ENCODE measurements at regions not wholly inside any gene's neighbourhood (a gene's known extent, or its start where the extent isn't known, plus 50 kb on each side); places are given as distances from the start of the nearest gene placed in this dataset.

- DNase-seq (ENCODE audit: low read depth) = peak; percentile 39
Observed at GRCh38 chr2:67625178-67625577, 228.0 kb downstream of the ETAA1 start.

DNA sequence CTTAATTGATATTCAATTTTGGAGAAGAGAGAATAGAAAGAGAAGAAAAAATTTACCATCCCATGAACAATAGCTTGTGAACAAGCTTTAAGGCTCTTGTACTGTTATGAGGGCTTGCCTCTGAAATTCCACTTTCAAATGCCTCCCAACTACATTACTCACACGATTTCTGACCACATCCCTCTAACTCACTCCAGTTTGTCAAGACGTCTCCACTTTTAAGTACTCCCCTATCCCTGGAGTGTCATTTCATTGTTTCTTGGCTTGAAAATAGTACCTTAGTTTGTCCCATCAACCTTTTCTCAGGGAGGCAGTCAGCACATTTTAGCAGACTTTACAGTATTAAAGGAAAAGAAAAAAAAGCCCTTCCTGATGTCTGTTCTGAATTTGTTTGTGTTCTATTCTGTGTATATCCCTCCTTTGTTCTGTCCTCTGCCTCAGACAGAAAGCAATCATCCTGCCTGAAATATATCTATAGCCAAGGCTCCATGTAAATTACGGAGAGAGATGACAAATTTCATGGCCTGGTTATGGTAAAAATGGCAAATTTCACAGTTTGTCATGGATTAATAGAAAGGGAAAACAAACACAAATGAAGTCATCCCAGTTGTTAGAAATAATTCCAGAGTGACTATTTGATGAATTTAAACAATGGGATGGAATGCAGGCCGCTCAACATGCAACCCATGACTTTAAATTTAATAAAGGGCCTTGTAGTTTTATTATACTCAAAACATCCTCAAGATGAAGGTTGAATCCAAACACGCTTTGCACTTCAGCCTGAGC is 228.8 kb downstream of the ETAA1 start:
- DNase-seq (ENCODE audit: low read depth) = peak; percentile 64

DNA sequence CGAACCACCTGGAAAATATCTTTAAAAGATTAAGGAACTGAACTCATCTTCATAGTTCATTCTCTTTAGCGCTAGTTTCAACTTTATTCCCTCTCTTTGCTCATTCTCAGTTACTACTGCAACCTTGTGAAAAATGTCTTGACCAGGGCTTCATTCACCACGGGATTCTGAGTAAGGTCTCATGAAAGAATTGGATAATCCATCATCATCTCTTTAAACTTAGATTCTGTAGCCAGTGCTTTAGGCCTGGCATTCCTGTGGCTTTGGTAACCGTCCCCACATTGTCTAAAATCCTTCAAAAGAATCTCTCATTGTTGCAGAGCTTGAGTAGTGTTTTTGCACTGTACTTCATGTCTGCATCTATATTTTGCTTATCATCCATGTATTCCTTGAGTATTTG is 229.5 kb downstream of the ETAA1 start:
- DNase-seq (ENCODE audit: low read depth) = peak; percentile 35

DNA sequence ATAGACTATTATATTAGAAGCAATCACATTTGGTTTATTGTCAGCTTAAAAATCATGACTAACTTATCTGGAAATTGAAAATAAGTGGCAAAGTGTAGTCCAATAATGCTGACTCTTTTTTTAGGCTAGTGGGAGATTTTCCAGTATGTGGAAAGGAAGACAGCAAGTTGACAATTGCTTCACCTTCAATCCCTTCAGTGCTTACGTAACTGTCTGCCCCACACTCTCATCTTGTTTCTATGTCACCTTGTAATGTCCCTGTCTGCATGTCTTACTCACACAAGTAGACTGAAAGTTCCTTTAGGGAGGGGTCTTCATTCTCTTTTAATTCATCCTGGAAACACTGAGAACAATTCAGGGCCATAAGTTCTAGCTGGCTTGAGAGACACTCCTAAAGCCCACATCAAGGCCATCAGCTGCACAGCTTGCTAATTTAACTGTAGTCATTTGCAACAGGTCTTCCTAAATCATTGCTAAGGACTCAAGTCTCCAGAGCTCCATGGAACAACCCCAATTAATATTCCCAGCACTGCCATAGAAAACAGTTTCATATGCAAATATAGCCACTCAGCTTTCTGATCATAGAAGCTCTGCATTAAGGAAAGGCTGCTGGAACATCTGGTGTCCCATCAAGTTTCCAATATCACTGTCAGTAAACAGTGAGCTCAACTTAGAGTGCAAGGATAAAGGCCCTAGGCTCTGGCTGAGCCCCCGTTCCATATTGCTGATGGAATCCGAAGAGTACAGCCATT is 230.5 kb downstream of the ETAA1 start:
- no peak for DNase-seq (ENCODE audit: low read depth)

DNA sequence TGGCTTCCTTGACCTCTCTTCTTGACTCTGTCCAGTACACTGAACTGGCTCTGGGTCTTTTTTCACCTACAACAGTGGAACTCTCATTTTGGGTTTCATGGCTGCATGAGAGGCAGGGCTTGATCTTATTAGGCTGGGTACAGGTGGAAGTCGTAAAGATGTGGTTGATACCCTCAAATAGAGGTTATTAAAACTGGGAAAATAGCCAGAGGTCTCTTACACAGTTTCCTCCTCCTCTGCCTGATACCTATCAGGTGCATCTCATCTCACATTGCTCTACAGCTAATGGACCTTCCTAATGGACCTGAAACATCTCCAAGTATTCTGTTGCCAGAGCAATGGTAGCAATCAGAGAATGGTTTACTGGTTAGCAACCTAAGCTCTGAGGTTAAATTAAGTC is 231.8 kb downstream of the ETAA1 start:
- DNase-seq (ENCODE audit: low read depth) = no peak

GRCh38 chr2:67631483-67631882 is 234.3 kb downstream of the ETAA1 start:
- no peak for DNase-seq (ENCODE audit: low read depth)

GRCh38 chr2:67633212-67633856 is 236.2 kb downstream of the ETAA1 start:
- no peak for DNase-seq (ENCODE audit: low read depth)

- no peak for DNase-seq (ENCODE audit: low read depth)
Observed at GRCh38 chr2:67638146-67638545, 241.0 kb downstream of the ETAA1 start.

GRCh38 chr2:67641312-67642045 is 244.3 kb downstream of the ETAA1 start:
- no peak for DNase-seq (ENCODE audit: low read depth)

DNA sequence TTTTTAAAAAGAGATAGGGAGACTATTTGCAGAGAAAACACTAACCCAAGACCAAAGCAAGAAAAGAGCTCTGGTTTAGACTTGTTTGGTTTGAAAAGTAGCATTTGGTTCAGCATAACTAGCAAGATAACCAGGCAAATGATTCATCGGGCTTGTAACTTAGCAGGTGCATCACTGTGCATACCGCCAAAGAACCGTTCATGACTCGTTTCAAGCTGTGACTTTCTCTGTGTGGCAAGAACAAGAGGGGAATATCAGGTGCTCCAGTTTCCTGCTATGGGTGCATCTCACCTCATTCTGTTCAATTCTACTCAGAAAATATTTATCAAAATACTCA is 244.9 kb downstream of the ETAA1 start:
- DNase-seq (ENCODE audit: low read depth) = no peak

GRCh38 chr2:67642961-67643360 is 245.8 kb downstream of the ETAA1 start:
- DNase-seq (ENCODE audit: low read depth) = no peak

DNA sequence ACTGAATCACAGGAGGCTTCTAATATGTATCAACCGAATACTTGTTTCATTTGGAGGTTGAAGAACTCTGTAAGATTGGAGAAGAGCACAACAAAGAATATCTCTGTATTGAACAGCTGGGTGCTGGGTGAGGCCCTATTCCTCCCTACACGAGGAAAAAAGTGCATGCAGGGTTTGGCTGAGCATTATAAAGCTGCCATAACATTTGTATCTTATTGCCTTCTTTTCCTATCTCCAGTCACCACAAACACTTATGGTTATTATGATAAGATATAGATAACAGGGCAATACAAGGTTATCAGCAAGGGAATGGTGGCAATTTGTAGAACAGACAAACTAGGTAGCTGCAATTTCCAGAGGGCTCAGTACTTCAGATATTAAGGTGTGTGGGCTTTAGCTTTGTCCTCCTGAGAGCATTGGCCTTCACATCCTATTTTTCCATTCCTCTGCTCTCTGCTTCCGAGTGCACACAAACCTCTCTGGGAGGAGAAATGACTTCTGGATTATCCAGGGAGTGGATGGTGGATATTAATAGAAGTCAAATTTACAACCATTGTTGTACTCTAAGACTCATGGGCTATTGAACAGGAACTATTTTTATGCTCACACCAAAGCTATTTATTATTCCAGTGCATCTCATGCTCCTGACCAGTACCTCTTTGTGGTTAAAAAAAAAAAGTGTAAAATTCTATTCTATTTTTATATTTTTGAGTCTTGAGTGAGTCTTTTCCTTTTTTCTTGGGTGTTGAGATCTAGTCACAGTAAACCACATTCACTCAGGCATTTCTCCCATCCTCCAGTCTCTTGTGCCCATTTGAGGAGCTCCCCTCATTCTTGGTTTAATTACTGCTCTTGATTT is 248.4 kb downstream of the ETAA1 start:
- no peak for DNase-seq (ENCODE audit: low read depth)

DNA sequence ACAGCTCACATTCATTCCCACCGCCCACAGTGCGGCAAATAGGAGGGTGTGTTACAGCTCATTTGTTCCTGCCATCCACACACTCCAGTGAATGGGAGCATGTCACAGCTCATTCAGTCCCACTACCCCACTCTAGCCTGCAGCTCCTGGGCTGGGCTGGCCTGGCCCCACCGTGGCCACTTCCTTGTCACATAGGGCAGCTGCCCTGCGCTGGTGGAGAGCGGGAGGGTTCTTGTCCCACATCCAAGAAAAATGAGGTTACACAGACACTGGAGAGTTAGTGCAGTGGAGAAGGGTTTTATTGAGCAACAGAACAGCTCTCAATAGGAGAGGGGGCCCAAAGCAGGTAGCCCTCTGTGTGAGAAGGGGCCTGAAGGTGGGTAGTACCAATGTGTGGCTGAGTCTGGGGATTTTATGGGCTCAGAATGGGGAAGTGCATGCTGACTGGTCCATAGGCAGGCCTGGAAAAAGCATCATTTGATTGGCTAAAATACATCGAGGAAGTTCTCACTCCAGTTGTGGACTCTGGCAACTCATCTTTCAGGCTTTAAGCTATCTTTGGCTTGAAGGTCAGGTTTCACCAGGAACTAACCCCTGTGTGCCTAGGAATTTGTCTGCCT is 249.7 kb downstream of the ETAA1 start:
- DNase-seq (ENCODE audit: low read depth) = no peak

DNA sequence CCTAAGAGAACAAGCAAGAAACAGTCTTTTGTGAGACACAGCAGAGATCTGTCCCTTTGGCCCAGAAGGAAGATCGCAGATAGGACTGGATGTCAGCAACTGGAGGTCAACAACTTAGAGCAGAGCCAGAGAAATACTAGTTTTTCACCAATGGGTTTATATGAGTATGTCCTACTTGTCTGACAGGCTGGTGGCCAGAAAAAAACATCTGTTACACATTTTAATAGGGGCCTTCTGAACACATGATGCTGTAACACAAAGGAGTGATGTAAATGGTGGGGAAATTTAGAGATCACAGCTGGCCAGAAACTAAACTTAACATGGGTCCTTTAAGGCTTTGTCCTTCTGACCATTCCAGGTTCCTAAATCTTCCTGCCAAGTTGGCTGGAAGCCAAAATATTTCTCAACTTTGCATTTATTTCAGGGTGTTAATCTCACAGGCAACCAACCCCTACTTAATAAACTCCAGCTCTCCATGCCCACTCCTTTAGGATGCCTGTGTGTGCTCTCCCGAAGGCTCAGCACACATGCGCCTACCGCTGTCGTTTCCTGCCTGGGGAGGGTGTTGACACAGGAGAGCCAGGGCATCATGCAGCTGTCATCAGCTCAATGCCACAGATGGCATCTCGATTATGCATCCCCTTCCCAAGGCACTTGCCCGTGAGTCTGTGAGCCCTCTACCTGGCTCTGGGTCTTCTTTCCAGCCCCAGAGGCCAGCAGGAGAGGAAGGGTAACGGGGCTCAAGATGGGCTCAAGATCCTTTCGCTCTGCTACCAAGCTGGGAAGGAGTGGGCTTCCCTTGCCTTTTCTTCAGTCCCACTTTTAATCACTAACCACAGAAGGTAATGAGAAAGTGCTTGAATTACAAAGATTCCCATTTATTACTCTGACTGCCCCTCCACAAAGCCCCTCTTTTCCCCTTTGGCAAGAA is 252.5 kb downstream of the ETAA1 start:
- DNase-seq (ENCODE audit: low read depth) = no peak

GRCh38 chr2:67650291-67651133 is 253.4 kb downstream of the ETAA1 start:
- peak; percentile 88 for DNase-seq (ENCODE audit: low read depth)

DNA sequence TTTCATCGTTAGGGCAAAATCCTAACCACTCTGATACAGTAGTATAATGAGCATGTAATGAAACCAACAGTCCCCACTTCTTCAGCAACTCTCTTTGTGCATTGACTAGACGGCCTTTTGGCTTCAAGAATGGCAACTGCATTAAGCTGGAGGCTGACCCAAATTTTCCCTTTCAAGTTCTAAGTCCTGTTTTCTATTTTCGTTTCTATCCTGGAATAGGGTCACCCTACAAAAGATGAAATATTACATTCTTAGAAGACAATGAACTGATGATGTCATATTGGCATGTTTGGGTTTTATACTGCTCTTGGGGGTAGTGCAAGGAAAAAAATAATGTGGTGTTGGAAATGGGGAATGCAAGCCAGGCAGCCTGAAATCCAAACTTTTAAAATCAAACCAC is 254.4 kb downstream of the ETAA1 start:
- DNase-seq (ENCODE audit: low read depth) = no peak

- no peak for DNase-seq (ENCODE audit: low read depth)
Observed at GRCh38 chr2:67652679-67653078, 255.5 kb downstream of the ETAA1 start.

DNA sequence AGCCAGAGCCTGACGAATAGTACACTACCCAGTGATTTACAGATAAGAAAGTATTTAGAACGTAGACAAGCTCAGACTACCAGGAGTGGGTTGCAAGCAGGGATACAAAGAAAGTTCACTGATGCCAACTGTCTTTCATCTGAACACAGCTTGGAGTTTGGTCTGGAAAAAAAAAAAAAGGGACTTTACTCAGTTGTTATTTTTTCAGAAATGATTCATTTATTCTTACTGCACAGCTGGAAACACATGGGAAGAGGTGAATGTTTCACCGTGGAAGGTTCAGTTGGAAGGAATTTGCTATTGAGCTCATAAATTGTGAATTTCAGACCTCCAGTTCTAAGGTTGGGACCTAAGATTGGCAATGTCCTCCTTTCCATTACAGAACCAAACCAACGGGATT is 259.7 kb downstream of the ETAA1 start:
- DNase-seq (ENCODE audit: low read depth) = no peak

GRCh38 chr2:67658820-67659219 is 261.7 kb downstream of the ETAA1 start:
- DNase-seq (ENCODE audit: low read depth) = no peak
